SK-N-SH (cell line): ENCODE measurements at regions not wholly inside any gene's neighbourhood (a gene's known extent, or its start where the extent isn't known, plus 50 kb on each side); places are given as distances from the start of the nearest gene placed in this dataset.

Experiments used
- CTCF ChIA-PET: fragments of 300-600, 350-600 bp; formaldehyde crosslinking; extraction: SDS; loops from one replicate; lab custom pipeline; 2021; lab: Yijun Ruan, JAX
- POLR2A ChIA-PET: fragments of 350-600 bp; sonication (Branson Sonifier 250); formaldehyde crosslinking; extraction: SDS; loops from one replicate; lab custom pipeline; 2020; ENCODE audit warnings: antibody characterized with exemption, inconsistent platforms; lab: Yijun Ruan, JAX
- DNase-seq: peaks from one replicate; pipeline ENCODE4 v3.0.0; 2012
- H2AFZ ChIP-seq: fragments of 200-600 bp; sonication (generic); 2 replicates; pipeline ENCODE4 v1.8.1; 2016; ENCODE audit warnings: antibody characterized with exemption, mild to moderate bottlenecking, low read depth
- H3F3A ChIP-seq: fragments of 200-600 bp; sonication (generic); replicated peaks from 2 replicates; pipeline ENCODE3; 2016; ENCODE audit warnings: antibody characterized with exemption, mild to moderate bottlenecking; ENCODE audit not compliant: insufficient read depth
- H3K27ac ChIP-seq, 2 experiments: fragments of 200-500 bp in 1 of 2; fragments of 200-600 bp in 1 of 2; sonication (Bioruptor generic) in 1 of 2; sonication (generic), shearing (Covaris generic) in 1 of 2; 2 replicates each; pipeline versions ENCODE4 v1.5.1 to v1.6.1; 2014 to 2016; ENCODE audit warnings: low read depth in 2 of 2, inconsistent platforms in 1 of 2, low read length in 1 of 2, mild to moderate bottlenecking in 1 of 2, mixed read lengths in 1 of 2
- H3K27me3 ChIP-seq: fragments of 200-600 bp; sonication (generic), shearing (Covaris generic); 2 replicates; pipeline ENCODE4 v1.6.1; 2016; ENCODE audit warnings: mixed run types; ENCODE audit not compliant: insufficient read depth
- H3K36me3 ChIP-seq, 2 experiments: fragments of 200-500 bp in 1 of 2; fragments of 200-600 bp in 1 of 2; sonication (Bioruptor generic) in 1 of 2; sonication (generic) in 1 of 2; replicated peaks in 1 of 2; 2 replicates each; pipeline versions ENCODE3 to v1.5.1; 2014 to 2016; ENCODE audit warnings: low read length in 1 of 2, mild to moderate bottlenecking in 1 of 2; ENCODE audit not compliant: insufficient read depth in 2 of 2, control insufficient read depth in 1 of 2
- H3K4me1 ChIP-seq, 2 experiments: fragments of 200-500 bp in 1 of 2; fragments of 200-600 bp in 1 of 2; sonication (Bioruptor generic) in 1 of 2; sonication (generic), shearing (Covaris generic) in 1 of 2; 2 replicates each; pipeline versions ENCODE4 v1.5.1 to v1.6.1; 2014 to 2016; ENCODE audit warnings: low read depth in 1 of 2, low read length in 1 of 2, mixed run types in 1 of 2; ENCODE audit not compliant: insufficient read depth in 2 of 2, control insufficient read depth in 1 of 2
- H3K4me2 ChIP-seq: fragments of 200-600 bp; sonication (generic), shearing (Covaris generic); 2 replicates; pipeline ENCODE4 v1.6.1; 2017; ENCODE audit warnings: mixed run types
- H3K4me3 ChIP-seq, 2 experiments: fragments of 200-500 bp in 1 of 2; fragments of 200-600 bp in 1 of 2; sonication (Bioruptor generic) in 1 of 2; sonication (generic), shearing (Covaris generic) in 1 of 2; 2 replicates each; pipeline versions ENCODE4 v1.5.1 to v1.8.1; 2014 to 2016; ENCODE audit warnings: low read depth in 2 of 2, inconsistent platforms in 1 of 2, low read length in 1 of 2, mild to moderate bottlenecking in 1 of 2, mixed read lengths in 1 of 2, moderate library complexity in 1 of 2
- H3K79me2 ChIP-seq: fragments of 200-600 bp; sonication (generic); 2 replicates; pipeline ENCODE4 v1.8.1; 2017; ENCODE audit warnings: mild to moderate bottlenecking; ENCODE audit not compliant: insufficient read depth
- H3K9ac ChIP-seq: fragments of 200-600 bp; sonication (generic); 2 replicates; pipeline ENCODE4 v1.6.1; 2017; ENCODE audit warnings: mixed run types
- H3K9me2 ChIP-seq: fragments of 200-600 bp; sonication (generic); 2 replicates; pipeline ENCODE4 v1.6.1; 2017; ENCODE audit warnings: mixed run types
- H3K9me3 ChIP-seq: fragments of 200-600 bp; sonication (generic); 2 replicates; pipeline ENCODE4 v1.6.1; 2017; ENCODE audit warnings: mixed run types, mild to moderate bottlenecking, moderate library complexity
- H4K20me1 ChIP-seq: fragments of 200-600 bp; sonication (generic); 2 replicates; pipeline ENCODE4 v1.6.1; 2017; ENCODE audit warnings: mild to moderate bottlenecking, mixed run types; ENCODE audit not compliant: insufficient read depth
- CHD2 ChIP-seq: fragments of 150-350 bp; IDR thresholded peaks from 2 replicates; pipeline ENCODE4 v1.6.1; 2018; ENCODE audit warnings: low read length; ENCODE audit not compliant: partially characterized antibody
- ELF1 ChIP-seq: IDR thresholded peaks from 2 replicates; pipeline ENCODE4 v1.4.0; 2012
- FOSL2 ChIP-seq: IDR thresholded peaks from 2 replicates; pipeline ENCODE4 v1.4.0; 2012; ENCODE audit warnings: low read depth, mild to moderate bottlenecking, moderate library complexity, borderline replicate concordance
- PBX3 ChIP-seq: IDR thresholded peaks from 2 replicates; pipeline ENCODE4; 2012
- TAF1 ChIP-seq: IDR thresholded peaks from 2 replicates; pipeline ENCODE4 v1.6.1; 2012; ENCODE audit warnings: low read depth, mild to moderate bottlenecking, low read length, moderate library complexity, borderline replicate concordance
- TCF12 ChIP-seq: IDR thresholded peaks from 2 replicates; pipeline ENCODE4 v1.4.0; 2012
- YY1 ChIP-seq: IDR thresholded peaks from 2 replicates; pipeline ENCODE4 v1.4.0; 2012; ENCODE audit warnings: low read depth, mild to moderate bottlenecking
- WGBS: methylation state at CpG from one replicate; pipeline ENCODE4 v1.1.6; 2017; ENCODE audit warnings: low lambda C conversion rate; 5-methylcytosine and 5-hydroxymethylcytosine counted together
- TF ChIP-seq, protein P1 (sequence below): fragments of 200-600 bp; sonication (generic); IDR thresholded peaks from 2 replicates; pipeline ENCODE4 v1.6.1; 2017; ENCODE audit warnings: antibody characterized with exemption, mild to moderate bottlenecking, moderate library complexity
- TF ChIP-seq, protein P2 (sequence below): IDR thresholded peaks from 2 replicates; pipeline ENCODE4 v1.6.1; 2012; ENCODE audit warnings: mild to moderate bottlenecking, low read depth, low read length, moderate library complexity
- TF ChIP-seq, protein P3 (sequence below): fragments of 150-350 bp; IDR thresholded peaks from 2 replicates; pipeline ENCODE4 v1.6.1; 2016; ENCODE audit warnings: mild to moderate bottlenecking, low read depth, low read length

DNA sequence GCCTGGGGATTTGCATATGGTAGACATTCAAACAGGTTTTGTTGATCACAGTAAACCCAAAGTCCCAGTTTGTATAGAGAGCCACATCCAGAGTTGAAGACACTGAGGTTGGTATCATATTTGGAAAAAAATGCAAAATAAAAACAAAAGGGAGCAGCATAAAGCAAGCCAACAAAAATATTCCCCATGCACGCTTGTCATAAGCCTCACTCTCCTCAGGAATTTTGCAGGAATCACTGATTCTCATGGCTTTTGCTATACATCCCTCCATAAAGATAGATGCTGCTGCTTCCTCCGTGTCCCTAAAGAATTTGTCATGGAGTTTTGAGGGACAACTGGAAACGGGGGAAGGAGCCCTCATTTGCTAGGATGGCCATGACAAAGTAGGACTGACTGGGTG lies 108.8 kb upstream of the TCF4 start:
- no peak overlapping the region for H3K4me2 ChIP-seq
- no peaks in the 10 kb centered on the region for H3K9me3 ChIP-seq
- no peaks in the 10 kb centered on the region for H3K79me2 ChIP-seq
- POLR2A ChIA-PET: no interaction called here
- H4K20me1 ChIP-seq: no peaks in the 10 kb centered on the region
- no peak for DNase-seq
- H3K4me1 ChIP-seq: no peaks in the 10 kb centered on the region
- H3K4me3 ChIP-seq: no peak overlapping the region
- H3K9ac ChIP-seq: no peak overlapping the region
- no peak overlapping the region for H2AFZ ChIP-seq
- H3F3A ChIP-seq: no peaks in the 10 kb centered on the region
- H3K27ac ChIP-seq: no peak overlapping the region
- no peaks in the 10 kb centered on the region for H3K27me3 ChIP-seq
- 67% methylated on average over 3 of the region's 3 CpGs for WGBS
- TF ChIP-seq ELF1: no peak
- TF ChIP-seq TCF12: no peak
- CTCF ChIA-PET: no interaction called here
- H3K36me3 ChIP-seq: no peaks in the 10 kb centered on the region
- H3K9me2 ChIP-seq: no peaks in the 10 kb centered on the region

DNA sequence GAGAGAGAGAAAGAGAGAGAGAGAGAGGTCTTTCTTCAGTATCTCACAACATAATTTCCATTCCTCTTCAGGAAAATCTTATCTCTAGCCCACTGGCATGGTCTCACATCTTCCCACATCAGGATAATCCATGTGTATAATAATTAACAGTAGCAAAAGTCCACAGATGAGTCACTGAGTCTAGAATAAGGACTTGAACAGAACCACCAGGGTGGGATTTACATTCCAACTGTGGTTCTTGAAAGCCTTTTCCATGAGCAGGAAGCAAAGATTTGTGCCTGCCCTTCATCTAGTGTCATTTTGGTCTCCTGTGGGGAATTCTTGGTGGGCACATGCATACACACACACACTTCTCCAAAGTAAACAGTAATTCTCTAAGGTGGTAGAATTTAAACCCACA lies 107.1 kb upstream of the TCF4 start:
- Histone ChIP-seq H4K20me1 (no peaks in the 10 kb centered on the region), H3K27me3 (no peaks in the 10 kb centered on the region), H3K9me2 (no peaks in the 10 kb centered on the region), H3K9me3 (no peaks in the 10 kb centered on the region), H3K4me2 (no peak overlapping the region), H3K79me2 (no peaks in the 10 kb centered on the region), H3K27ac (no peak overlapping the region), H3F3A (no peaks in the 10 kb centered on the region), H3K4me3 (no peak overlapping the region), H2AFZ (no peak overlapping the region)
- ChIA-PET CTCF (no interaction called here), POLR2A (no interaction called here)
- TF ChIP-seq, protein P1, sequence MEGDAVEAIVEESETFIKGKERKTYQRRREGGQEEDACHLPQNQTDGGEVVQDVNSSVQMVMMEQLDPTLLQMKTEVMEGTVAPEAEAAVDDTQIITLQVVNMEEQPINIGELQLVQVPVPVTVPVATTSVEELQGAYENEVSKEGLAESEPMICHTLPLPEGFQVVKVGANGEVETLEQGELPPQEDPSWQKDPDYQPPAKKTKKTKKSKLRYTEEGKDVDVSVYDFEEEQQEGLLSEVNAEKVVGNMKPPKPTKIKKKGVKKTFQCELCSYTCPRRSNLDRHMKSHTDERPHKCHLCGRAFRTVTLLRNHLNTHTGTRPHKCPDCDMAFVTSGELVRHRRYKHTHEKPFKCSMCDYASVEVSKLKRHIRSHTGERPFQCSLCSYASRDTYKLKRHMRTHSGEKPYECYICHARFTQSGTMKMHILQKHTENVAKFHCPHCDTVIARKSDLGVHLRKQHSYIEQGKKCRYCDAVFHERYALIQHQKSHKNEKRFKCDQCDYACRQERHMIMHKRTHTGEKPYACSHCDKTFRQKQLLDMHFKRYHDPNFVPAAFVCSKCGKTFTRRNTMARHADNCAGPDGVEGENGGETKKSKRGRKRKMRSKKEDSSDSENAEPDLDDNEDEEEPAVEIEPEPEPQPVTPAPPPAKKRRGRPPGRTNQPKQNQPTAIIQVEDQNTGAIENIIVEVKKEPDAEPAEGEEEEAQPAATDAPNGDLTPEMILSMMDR: no peak
- TF ChIP-seq PBX3 (no peak), YY1 (no peak)
- TF ChIP-seq, all 33 proteins: peak for 0
- Histone ChIP-seq H3K4me1 (no peaks in the 10 kb centered on the region), H3K36me3 (no peaks in the 10 kb centered on the region), H3K9ac (no peak overlapping the region)
- DNase-seq: no peak

- TF ChIP-seq FOSL2: no peak
- TF ChIP-seq CHD2: no peak
- TF ChIP-seq TAF1: no peak
- no peak for TF ChIP-seq ELF1
- TF ChIP-seq, protein P2, sequence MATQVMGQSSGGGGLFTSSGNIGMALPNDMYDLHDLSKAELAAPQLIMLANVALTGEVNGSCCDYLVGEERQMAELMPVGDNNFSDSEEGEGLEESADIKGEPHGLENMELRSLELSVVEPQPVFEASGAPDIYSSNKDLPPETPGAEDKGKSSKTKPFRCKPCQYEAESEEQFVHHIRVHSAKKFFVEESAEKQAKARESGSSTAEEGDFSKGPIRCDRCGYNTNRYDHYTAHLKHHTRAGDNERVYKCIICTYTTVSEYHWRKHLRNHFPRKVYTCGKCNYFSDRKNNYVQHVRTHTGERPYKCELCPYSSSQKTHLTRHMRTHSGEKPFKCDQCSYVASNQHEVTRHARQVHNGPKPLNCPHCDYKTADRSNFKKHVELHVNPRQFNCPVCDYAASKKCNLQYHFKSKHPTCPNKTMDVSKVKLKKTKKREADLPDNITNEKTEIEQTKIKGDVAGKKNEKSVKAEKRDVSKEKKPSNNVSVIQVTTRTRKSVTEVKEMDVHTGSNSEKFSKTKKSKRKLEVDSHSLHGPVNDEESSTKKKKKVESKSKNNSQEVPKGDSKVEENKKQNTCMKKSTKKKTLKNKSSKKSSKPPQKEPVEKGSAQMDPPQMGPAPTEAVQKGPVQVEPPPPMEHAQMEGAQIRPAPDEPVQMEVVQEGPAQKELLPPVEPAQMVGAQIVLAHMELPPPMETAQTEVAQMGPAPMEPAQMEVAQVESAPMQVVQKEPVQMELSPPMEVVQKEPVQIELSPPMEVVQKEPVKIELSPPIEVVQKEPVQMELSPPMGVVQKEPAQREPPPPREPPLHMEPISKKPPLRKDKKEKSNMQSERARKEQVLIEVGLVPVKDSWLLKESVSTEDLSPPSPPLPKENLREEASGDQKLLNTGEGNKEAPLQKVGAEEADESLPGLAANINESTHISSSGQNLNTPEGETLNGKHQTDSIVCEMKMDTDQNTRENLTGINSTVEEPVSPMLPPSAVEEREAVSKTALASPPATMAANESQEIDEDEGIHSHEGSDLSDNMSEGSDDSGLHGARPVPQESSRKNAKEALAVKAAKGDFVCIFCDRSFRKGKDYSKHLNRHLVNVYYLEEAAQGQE: no peak
- TF ChIP-seq, protein P3, sequence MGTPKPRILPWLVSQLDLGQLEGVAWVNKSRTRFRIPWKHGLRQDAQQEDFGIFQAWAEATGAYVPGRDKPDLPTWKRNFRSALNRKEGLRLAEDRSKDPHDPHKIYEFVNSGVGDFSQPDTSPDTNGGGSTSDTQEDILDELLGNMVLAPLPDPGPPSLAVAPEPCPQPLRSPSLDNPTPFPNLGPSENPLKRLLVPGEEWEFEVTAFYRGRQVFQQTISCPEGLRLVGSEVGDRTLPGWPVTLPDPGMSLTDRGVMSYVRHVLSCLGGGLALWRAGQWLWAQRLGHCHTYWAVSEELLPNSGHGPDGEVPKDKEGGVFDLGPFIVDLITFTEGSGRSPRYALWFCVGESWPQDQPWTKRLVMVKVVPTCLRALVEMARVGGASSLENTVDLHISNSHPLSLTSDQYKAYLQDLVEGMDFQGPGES: no peak
- no peak for TF ChIP-seq YY1
- Histone ChIP-seq H3K27me3 (no peaks in the 10 kb centered on the region), H3K79me2 (no peaks in the 10 kb centered on the region), H3K9ac (no peak overlapping the region), H3K27ac (no peak overlapping the region), H3K4me2 (no peak overlapping the region), H3F3A (no peaks in the 10 kb centered on the region), H4K20me1 (no peaks in the 10 kb centered on the region), H2AFZ (no peak overlapping the region), H3K36me3 (no peaks in the 10 kb centered on the region), H3K9me2 (no peaks in the 10 kb centered on the region), H3K4me1 (no peaks in the 10 kb centered on the region), H3K9me3 (no peaks in the 10 kb centered on the region), H3K4me3 (no peak overlapping the region)
- ChIA-PET CTCF (interaction anchor here (1.4 kb wide), 1 partner anchor 10 kb away, joined by 3 read pairs; no protein-coding TSS in a partner anchor), POLR2A (no interaction called here)
- DNase-seq: no peak
- WGBS: 75% methylated on average over 1 of the region's 1 CpG
These were observed 106.3 kb upstream of the TCF4 start for GRCh38 chr18:55694291-55694690.
